Activated T-helper 9 cell treated with anti-CD3 and anti-CD28 coated beads, Interleukin-2, amount 50 U/mL, for 16 hours (primary cell): ENCODE measurements at regions not wholly inside any gene's neighbourhood (a gene's known extent, or its start where the extent isn't known, plus 50 kb on each side); places are given as distances from the start of the nearest gene placed in this dataset.

Experiments
- DNase-seq: peaks from one replicate; pipeline ENCODE4 v3.0.0-alpha.2; 2020; ENCODE audit warnings: low read depth

GRCh38 chr2:217061916-217062505 lies 202.1 kb upstream of the TNP1 start:
- no peak for DNase-seq

GRCh38 chr2:217060951-217061547 lies 201.2 kb upstream of the TNP1 start:
- no peak for DNase-seq

GRCh38 chr2:217060516-217060915 lies 200.7 kb upstream of the TNP1 start:
- DNase-seq: no peak

GRCh38 chr2:217058791-217059755 lies 199.2 kb upstream of the TNP1 start:
- no peak for DNase-seq

- no peak for DNase-seq
These were observed 197.9 kb upstream of the TNP1 start for GRCh38 chr2:217057773-217058172.

GRCh38 chr2:217055624-217056023 lies 195.8 kb upstream of the TNP1 start:
- no peak for DNase-seq

- DNase-seq: no peak
These were observed 194.9 kb upstream of the TNP1 start for GRCh38 chr2:217054791-217055190.

- no peak for DNase-seq
These were observed 193.2 kb upstream of the TNP1 start for GRCh38 chr2:217052856-217053577.

- DNase-seq: no peak
These were observed 191.6 kb upstream of the TNP1 start for GRCh38 chr2:217051416-217051815.

- no peak for DNase-seq
These were observed 190.1 kb upstream of the TNP1 start for GRCh38 chr2:217049956-217050355.

GRCh38 chr2:217049422-217049821 lies 189.6 kb upstream of the TNP1 start:
- DNase-seq: no peak

- no peak for DNase-seq
These were observed 188.9 kb upstream of the TNP1 start for GRCh38 chr2:217048730-217049129.

GRCh38 chr2:217047631-217048030 lies 187.8 kb upstream of the TNP1 start:
- no peak for DNase-seq

GRCh38 chr2:217047209-217047608 lies 187.3 kb upstream of the TNP1 start:
- no peak for DNase-seq

GRCh38 chr2:217045700-217046475 lies 186.0 kb upstream of the TNP1 start:
- no peak for DNase-seq

GRCh38 chr2:217040099-217040498 lies 180.2 kb upstream of the TNP1 start:
- no peak for DNase-seq

- DNase-seq: no peak
These were observed 178.1 kb upstream of the TNP1 start for GRCh38 chr2:217038001-217038400.

GRCh38 chr2:217037353-217037752 lies 177.5 kb upstream of the TNP1 start:
- DNase-seq: no peak

- DNase-seq: no peak
These were observed 176.1 kb upstream of the TNP1 start for GRCh38 chr2:217035967-217036366.

GRCh38 chr2:217033186-217033585 lies 173.3 kb upstream of the TNP1 start:
- DNase-seq: no peak

- no peak for DNase-seq
These were observed 171.6 kb upstream of the TNP1 start for GRCh38 chr2:217031445-217031844.

GRCh38 chr2:217030081-217030480 lies 170.2 kb upstream of the TNP1 start:
- DNase-seq: no peak
